Activated T-helper 17 cell treated with anti-CD3 and anti-CD28 coated beads, Interleukin-2, amount 50 U/mL, for 72 hours (primary cell): ENCODE measurements at regions not wholly inside any gene's neighbourhood (a gene's known extent, or its start where the extent isn't known, plus 50 kb on each side); places are given as distances from the start of the nearest gene placed in this dataset.
"Not testable (repeated sequence)": the region's sequence is repeated elsewhere in the genome, so short reads cannot be mapped to it uniquely, and the experiment has no call there.

Source experiments
- ATAC-seq: fragments of 150-1000 bp; cut with Tn5 transposase; replicated peaks from 2 replicates; pipeline ENCODE4 v1.10.0; 2021; ENCODE audit warnings: mild to moderate bottlenecking, moderate library complexity
- H3K27ac Mint-ChIP-seq: one replicate; pipeline ENCODE4 v1.8.0; 2022; ENCODE audit warnings: mixed read lengths
- H3K27me3 Mint-ChIP-seq: one replicate; pipeline ENCODE4 v1.8.0; 2022; ENCODE audit warnings: mixed read lengths
- H3K36me3 Mint-ChIP-seq: one replicate; pipeline ENCODE4 v1.8.0; 2022; ENCODE audit warnings: low read depth, mild to moderate bottlenecking, mixed read lengths
- H3K4me1 Mint-ChIP-seq: one replicate; pipeline ENCODE4 v1.8.0; 2022; ENCODE audit warnings: mixed read lengths
- H3K4me3 Mint-ChIP-seq: one replicate; pipeline ENCODE4 v1.8.0; 2022; ENCODE audit warnings: mild to moderate bottlenecking, mixed read lengths
- H3K9me3 Mint-ChIP-seq: one replicate; pipeline ENCODE4 v1.8.0; 2022; ENCODE audit warnings: mixed read lengths

GRCh38 chr15:38002883-38003477 is 68.5 kb downstream of the TMCO5A start:
- no peak for ATAC-seq
- H3K4me3 Mint-ChIP-seq, result no peak overlapping the region

GRCh38 chr15:38004218-38004861 is 69.9 kb downstream of the TMCO5A start:
- Mint-ChIP-seq H3K4me1 (no peaks in the 10 kb centered on the region), H3K27ac (no peak overlapping the region), H3K36me3 (no peaks in the 10 kb centered on the region), H3K4me3 (no peak overlapping the region), H3K9me3 (peaks cover 9% of the 10 kb centered on the region), H3K27me3 (peaks cover 13% of the 10 kb centered on the region)
- ATAC-seq, result no peak

More at GRCh38 chr15:38002883-38003477, 68.5 kb downstream of the TMCO5A start:
- Mint-ChIP-seq H3K27ac (no peak overlapping the region), H3K36me3 (no peaks in the 10 kb centered on the region), H3K4me1 (no peaks in the 10 kb centered on the region), H3K9me3 (peaks cover 9% of the 10 kb centered on the region), H3K27me3 (peaks cover 16% of the 10 kb centered on the region)

- Mint-ChIP-seq H3K36me3 (no peaks in the 10 kb centered on the region), H3K9me3 (peaks cover 9% of the 10 kb centered on the region), H3K27ac (no peak overlapping the region), H3K4me1 (no peaks in the 10 kb centered on the region), H3K4me3 (no peak overlapping the region), H3K27me3 (peaks cover 12% of the 10 kb centered on the region)
- no peak for ATAC-seq
Observed at GRCh38 chr15:38005953-38006808, 71.7 kb downstream of the TMCO5A start.

- Mint-ChIP-seq H3K27me3 (peaks cover 4% of the 10 kb centered on the region), H3K4me3 (no peak overlapping the region), H3K9me3 (no peaks in the 10 kb centered on the region), H3K27ac (no peak overlapping the region), H3K36me3 (no peaks in the 10 kb centered on the region), H3K4me1 (no peaks in the 10 kb centered on the region)
- no peak for ATAC-seq
Observed at GRCh38 chr15:38010395-38010794, 76.0 kb downstream of the TMCO5A start.

- H3K27ac Mint-ChIP-seq, result no peak overlapping the region
- H3K9me3 Mint-ChIP-seq, result no peaks in the 10 kb centered on the region
- no peaks in the 10 kb centered on the region for H3K36me3 Mint-ChIP-seq
- peaks cover 3% of the 10 kb centered on the region for H3K27me3 Mint-ChIP-seq
- no peaks in the 10 kb centered on the region for H3K4me1 Mint-ChIP-seq
- ATAC-seq, result no peak
- H3K4me3 Mint-ChIP-seq, result no peak overlapping the region
Observed at GRCh38 chr15:38012894-38013293, 78.5 kb downstream of the TMCO5A start.

- Mint-ChIP-seq H3K4me3 (no peak overlapping the region), H3K4me1 (no peaks in the 10 kb centered on the region), H3K27me3 (peaks cover 7% of the 10 kb centered on the region), H3K36me3 (no peaks in the 10 kb centered on the region), H3K27ac (no peak overlapping the region), H3K9me3 (no peaks in the 10 kb centered on the region)
- no peak for ATAC-seq
Observed at GRCh38 chr15:38017721-38018120, 83.3 kb downstream of the TMCO5A start.

- H3K27me3 Mint-ChIP-seq, result peaks cover 7% of the 10 kb centered on the region
- H3K4me3 Mint-ChIP-seq, result no peak overlapping the region
- H3K9me3 Mint-ChIP-seq, result no peaks in the 10 kb centered on the region
- no peaks in the 10 kb centered on the region for H3K36me3 Mint-ChIP-seq
- no peak overlapping the region for H3K27ac Mint-ChIP-seq
- H3K4me1 Mint-ChIP-seq, result no peaks in the 10 kb centered on the region
- no peak for ATAC-seq
Observed at GRCh38 chr15:38019066-38019465, 84.6 kb downstream of the TMCO5A start.

GRCh38 chr15:38021259-38021658 is 86.8 kb downstream of the TMCO5A start:
- Mint-ChIP-seq H3K36me3 (no peaks in the 10 kb centered on the region), H3K27ac (no peak overlapping the region), H3K9me3 (no peaks in the 10 kb centered on the region), H3K4me1 (no peaks in the 10 kb centered on the region), H3K27me3 (peaks cover 7% of the 10 kb centered on the region), H3K4me3 (no peak overlapping the region)
- no peak for ATAC-seq

GRCh38 chr15:38024293-38025091 is 90.1 kb downstream of the TMCO5A start:
- Mint-ChIP-seq H3K27ac (no peak overlapping the region), H3K27me3 (peaks cover 9% of the 10 kb centered on the region), H3K4me3 (no peak overlapping the region), H3K4me1 (no peaks in the 10 kb centered on the region), H3K36me3 (no peaks in the 10 kb centered on the region), H3K9me3 (peaks cover 5% of the 10 kb centered on the region)
- peak; percentile 16 for ATAC-seq

GRCh38 chr15:38025656-38026055 is 91.2 kb downstream of the TMCO5A start:
- not testable (repeated sequence) for H3K4me3 Mint-ChIP-seq, H3K9me3 Mint-ChIP-seq, ATAC-seq, H3K27ac Mint-ChIP-seq, H3K36me3 Mint-ChIP-seq, H3K4me1 Mint-ChIP-seq, H3K27me3 Mint-ChIP-seq

- no peak for ATAC-seq
- Mint-ChIP-seq H3K9me3 (peaks cover 11% of the 10 kb centered on the region), H3K4me3 (no peak overlapping the region), H3K4me1 (no peaks in the 10 kb centered on the region), H3K36me3 (no peaks in the 10 kb centered on the region), H3K27me3 (peaks cover 11% of the 10 kb centered on the region), H3K27ac (no peak overlapping the region)
Observed at GRCh38 chr15:38028869-38029268, 94.4 kb downstream of the TMCO5A start.

- no peak for ATAC-seq
- Mint-ChIP-seq H3K4me3 (no peak overlapping the region), H3K4me1 (no peaks in the 10 kb centered on the region), H3K36me3 (no peaks in the 10 kb centered on the region), H3K9me3 (peaks cover 11% of the 10 kb centered on the region), H3K27ac (no peak overlapping the region), H3K27me3 (peaks cover 16% of the 10 kb centered on the region)
Observed at GRCh38 chr15:38029736-38030135, 95.3 kb downstream of the TMCO5A start.

GRCh38 chr15:38030609-38031008 is 96.2 kb downstream of the TMCO5A start:
- peak; percentile 18 for ATAC-seq

GRCh38 chr15:38035701-38036100 is 101.3 kb downstream of the TMCO5A start:
- peaks cover 25% of the 10 kb centered on the region for H3K27me3 Mint-ChIP-seq
- no peaks in the 10 kb centered on the region for H3K36me3 Mint-ChIP-seq
- no peak overlapping the region for H3K4me3 Mint-ChIP-seq
- H3K27ac Mint-ChIP-seq, result no peak overlapping the region
- no peak for ATAC-seq
- H3K9me3 Mint-ChIP-seq, result peaks cover 9% of the 10 kb centered on the region
- H3K4me1 Mint-ChIP-seq, result no peaks in the 10 kb centered on the region

More at GRCh38 chr15:38030609-38031008, 96.2 kb downstream of the TMCO5A start:
- Mint-ChIP-seq H3K27me3 (peaks cover 19% of the 10 kb centered on the region), H3K9me3 (peaks cover 11% of the 10 kb centered on the region), H3K4me3 (no peak overlapping the region), H3K4me1 (no peaks in the 10 kb centered on the region), H3K36me3 (no peaks in the 10 kb centered on the region), H3K27ac (no peak overlapping the region)
